DMS153 treated with DMSO at 0.1 percent for 48 hours (cell line): ENCODE measurements at regions not wholly inside any gene's neighbourhood (a gene's known extent, or its start where the extent isn't known, plus 50 kb on each side); places are given as distances from the start of the nearest gene placed in this dataset.

ENCODE experiments used
- DNase-seq: peaks from one replicate; lab custom pipeline; 2025; ENCODE audit not compliant: unreplicated experiment; lab: John Stamatoyannopoulos, UW

DNA sequence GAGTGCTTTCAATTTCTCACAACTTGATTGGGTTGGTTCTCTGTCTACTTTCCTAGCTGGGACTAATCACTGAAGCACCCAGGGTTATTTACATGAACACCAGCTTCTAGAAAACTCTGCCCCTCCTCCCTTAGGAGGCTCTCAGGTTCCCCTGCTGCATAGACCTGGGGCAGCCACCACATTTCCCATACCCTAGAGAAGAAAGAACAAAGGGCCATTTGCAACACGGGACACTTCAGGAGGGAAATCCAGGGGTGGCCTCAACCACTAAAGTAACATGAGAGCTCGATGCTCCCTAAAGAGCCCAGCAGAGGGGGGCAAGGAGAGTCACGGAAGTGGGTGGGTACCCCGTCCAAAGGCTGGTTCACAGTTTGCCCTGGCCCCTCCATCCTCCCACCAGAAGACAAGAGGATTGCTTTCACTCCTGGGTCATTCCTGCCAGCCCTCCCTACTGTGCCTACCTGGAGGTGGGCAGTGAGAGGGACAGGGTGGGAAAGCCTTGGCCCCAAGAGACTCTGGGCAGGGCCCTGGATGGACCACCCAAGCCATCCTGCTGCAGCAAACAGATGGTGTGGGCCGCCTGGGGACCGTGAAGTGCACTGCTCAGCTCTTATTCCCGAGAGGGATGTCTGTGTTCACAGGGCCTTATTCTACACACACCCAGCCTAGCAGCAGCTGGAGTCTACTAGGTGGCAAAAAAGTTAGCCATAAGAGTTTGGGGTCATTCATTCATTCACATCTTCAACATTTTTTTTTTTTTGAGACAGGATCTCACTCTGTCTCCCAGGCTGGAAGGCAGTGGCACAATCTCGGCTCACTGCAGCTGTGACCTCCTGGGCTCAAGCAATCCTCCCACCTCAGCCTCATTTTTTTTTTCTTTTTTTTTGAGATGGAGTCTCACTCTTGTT, 392.1 kb downstream of the SOX9 start:
- no peak for DNase-seq

DNA sequence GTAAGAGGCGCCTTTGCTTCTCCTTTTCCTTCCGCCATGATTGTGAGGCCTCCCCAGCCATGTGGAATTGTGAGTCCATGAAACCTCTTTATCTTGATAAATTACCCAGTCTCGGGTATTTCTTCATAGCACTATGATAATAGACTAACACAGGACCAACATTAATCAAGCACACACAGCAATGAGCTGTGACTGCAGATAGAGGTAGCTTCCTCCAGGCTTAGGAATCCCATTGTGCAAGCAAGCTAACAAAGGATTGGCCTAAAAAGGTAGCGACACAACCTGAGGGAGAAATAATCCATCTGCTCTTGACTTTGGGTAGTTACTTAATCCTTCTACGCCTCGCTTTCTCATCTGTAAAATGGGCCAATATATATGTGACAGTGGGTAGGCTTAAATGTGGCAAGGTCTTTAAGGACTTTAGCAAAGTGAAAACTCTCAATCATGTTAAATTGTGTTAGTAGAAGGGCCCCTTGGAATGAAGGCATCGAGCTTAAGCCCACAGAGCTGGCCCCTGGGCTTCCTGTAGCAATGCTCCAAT, 393.6 kb downstream of the SOX9 start:
- DNase-seq, result no peak

DNA sequence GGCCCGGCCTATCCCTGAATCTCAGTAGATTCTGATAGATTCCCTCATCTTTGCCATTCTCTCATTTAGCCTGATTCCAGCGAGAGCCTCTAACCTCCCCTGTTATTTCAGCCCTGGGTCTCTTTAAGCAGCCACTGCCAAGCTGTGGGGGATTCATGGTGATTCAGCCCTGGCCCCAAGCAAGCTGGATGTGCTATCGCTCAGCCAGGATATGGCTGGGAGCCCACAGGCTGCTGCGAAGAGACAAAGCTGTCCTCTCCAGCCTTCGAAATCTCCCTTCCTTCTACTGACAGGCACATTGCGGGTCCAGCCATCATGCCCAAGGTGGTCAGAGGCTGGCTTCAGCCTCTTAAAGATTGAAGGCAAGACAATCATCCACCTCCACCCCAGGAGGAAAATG, 394.1 kb downstream of the SOX9 start:
- DNase-seq, result no peak

DNA sequence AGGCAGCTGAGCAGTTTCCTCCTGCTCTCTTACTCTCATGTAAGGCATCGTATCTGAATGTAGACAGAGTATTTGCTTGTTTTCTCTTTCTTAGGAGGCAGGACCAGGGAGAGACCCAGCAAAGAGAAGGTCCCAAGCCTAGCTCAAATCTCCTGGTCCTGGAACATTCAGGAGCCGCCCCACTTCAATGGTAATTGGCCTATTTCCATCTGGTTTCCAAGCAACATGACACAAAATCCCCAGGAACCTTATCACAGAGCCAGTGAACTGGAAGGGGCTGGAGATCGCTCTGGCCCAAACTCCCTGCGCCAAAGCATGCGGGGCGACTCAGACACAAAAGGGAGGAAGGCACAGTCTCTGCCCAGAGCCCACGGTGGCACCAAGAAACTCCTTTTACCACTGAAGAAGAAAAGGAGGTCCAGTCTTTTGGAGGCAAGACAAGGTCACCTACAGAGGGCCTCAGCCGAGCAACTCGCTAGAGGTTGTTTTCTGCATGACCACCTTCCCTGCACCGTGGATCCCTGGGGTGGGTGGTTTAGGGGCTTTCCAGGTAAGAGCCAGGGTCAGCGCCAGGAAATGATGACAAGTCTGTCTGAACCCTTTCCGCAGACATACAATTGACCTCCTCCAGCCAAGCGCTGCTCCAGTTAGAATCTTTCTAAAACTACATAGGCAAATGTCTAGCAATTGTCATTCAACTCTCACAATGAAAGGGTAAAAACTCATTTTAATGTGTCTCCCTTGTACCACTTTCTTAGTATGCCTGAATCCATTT, 394.7 kb downstream of the SOX9 start:
- DNase-seq, result no peak

DNA sequence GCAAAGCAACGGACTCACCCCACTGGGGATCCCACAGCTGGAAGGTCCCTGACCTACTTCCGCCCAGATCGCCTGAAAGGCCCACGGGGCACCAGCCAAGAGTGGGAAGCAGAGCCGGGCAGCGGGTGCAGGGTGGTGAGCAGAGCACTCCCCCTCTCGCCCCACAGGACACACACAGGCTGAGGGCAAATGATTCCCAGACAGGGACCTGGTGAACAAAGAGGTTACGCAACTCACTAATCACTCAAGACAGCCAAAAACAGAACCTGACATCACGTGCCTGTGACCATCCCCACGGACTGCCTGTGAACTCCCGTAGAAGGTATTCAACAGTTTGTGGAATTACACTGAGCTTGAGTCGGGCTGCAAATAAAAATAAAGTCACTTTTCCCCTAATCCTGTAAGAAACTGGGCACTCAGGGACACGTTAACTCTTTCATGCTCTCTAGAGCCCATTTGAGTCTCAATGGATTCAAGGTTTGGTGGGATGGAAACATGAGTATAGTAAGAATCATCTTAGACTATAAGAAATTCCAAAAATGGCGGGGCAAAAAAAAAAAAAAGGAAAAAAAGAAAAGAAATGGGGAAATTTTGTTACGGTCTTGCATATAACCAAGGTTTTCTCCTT, 396.1 kb downstream of the SOX9 start:
- DNase-seq, result no peak

DNA sequence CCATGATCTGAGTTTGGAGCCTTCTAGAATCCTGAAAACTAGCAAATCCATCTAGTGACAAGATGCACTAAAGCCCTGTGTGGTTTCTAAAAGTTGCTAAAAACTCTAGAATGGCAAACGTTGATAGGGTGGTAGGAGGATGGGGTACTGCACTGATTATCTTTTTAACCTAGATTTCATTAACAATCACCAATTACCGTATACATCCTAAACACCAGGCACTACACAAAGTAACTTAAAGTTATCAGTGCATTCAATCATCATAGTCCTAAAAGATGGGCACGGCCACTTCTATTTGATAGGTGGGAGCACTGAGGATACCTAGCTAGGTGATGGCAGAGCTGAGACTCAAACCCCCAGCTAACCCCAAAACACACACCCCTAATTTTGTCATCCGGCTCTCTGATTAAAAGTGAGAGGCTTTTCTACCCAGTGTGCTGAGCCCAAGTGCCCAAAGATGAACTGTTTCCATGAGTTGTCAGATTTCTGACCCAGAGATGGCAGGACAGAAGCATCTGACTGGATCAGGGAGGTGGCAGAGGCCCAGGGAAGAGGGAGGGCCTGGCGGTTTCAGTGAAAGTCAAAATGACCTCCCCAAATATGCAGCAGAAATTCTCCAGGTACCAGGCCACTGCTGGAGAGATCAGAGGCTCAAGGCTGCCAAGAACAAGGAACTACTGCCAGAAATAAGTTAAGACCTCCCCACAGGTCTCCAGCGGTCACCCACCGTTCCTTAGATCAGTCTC, 396.8 kb downstream of the SOX9 start:
- DNase-seq, result no peak

DNA sequence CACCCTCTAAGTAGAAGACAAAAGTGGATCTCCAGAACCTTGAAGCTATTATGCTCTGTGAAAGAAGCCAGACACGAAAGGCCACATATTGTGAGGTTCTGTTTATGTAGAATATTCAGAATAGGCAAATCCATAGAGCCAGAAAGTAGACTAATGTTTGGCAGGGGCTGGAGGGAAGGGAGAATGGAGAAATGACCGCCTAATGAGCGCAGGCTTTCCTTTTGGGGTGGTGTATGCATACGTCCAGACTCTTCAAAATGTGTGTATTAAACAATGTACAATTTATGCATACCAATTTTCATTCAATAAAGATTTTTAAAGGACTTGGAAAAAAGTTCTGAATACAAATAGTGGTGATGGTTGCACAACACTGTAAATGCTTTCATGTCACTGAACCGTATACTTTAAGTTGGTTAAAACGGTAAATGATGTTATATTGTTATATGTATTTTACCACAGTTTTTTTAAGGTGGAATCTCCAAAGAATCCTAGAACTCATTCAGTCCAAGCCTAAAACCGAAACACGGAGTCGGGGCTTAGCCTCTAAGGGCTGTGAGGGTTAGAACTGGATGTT, 397.4 kb downstream of the SOX9 start:
- DNase-seq, result no peak

DNA sequence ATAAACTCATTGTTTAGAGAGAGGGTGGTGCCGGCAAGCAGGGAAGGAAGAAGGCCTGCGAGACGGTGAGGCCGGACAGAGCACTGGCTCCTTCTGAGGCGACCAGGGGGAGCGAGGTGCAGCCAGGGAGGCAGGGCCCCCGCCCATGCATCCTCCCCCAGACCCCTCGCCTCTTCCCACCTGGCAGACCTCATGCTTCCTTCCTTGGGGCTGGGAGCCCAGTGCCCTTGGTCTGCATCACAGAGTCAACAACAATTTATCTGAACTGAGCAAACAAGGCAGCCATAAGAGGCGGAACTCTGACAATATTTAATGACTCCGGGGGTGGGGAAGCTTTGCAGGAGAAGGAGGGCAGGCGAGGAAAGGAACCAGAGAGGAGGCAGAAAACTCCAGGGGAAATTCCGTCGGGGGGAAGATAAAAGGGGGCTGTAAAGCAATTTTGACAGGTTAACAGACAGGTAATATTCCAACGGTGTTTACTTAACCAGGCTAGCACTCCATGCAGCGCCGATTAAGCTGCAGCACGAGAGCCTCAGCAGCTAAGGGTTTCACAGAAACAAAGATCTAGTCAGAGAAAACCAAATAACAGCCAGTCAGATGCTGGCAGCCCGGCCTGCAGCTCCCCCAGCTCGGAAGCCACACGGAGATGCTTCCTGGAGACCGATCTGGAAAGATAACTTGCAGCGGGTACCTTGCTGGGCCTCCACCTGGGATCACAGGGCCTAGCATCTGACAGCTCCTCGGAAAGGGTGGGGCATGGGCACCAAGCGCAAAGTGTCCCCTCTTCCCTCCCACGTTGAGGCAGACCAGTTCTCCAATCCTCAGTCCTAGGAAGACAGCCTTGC, 398.2 kb downstream of the SOX9 start:
- peak; percentile 93 for DNase-seq

DNA sequence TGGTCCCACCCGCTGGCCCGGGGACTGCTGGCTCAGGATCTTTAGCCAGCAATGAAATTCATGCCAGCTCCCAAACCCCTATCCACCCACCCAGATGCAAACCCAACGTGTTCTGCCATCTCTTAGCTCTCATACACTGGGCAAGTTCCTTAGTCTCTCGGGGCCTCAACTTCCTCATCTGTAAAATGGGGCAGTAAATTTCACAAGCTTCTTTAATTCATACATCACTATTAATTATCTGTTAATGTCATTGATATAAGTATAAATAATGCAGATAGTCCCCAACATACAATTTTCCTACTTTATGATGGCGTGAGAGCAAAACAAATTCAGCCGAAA, 398.7 kb downstream of the SOX9 start:
- DNase-seq, result no peak

DNA sequence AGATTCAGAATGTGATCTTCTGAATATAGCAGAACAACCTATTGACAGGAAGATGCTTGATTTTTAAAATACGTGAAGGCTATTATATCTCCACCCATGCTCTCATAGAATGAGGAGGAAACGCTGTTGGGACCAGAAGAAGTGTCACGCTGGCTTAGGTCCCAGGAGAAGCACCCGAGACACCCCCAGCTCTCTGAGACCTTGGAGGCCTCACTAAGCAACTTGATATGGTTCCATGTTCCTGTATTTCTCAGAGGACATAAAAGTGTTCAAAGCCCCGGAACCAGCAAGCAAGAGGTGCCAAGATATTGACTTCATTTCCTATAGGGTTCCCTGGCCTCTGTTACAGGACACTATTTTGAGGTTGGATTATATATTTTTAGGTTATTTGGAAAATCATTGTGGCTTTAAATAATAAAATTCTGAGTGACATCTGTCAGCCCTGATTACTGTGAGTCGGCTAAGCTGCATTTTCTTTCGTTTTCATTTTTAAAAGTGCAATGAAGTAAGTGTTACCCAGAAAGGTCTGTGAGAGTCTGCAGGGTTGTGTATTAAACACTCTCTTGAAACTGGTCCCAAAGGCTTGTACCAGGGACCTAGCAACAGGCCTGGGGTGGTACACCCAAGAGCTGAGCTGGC, 400.0 kb downstream of the SOX9 start:
- DNase-seq, result no peak

DNA sequence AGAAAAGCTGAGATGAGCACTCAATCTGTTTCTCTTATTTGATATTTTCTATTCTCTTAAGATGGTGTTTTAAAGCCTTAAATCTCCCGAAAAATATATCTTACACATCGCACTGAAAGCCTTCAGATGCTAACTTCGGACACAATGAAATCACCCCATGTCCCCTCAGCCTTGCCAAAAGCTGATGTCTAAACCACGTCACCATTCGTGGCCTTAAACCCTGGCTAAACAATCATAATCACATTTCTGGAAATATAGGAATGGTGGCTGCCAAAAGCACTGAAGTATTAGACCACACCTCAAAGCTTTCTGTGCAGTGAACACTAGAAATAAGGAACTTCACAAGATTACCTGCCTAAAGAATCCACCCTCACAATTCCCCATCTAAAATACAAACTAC, 402.7 kb downstream of the SOX9 start:
- DNase-seq, result no peak

DNA sequence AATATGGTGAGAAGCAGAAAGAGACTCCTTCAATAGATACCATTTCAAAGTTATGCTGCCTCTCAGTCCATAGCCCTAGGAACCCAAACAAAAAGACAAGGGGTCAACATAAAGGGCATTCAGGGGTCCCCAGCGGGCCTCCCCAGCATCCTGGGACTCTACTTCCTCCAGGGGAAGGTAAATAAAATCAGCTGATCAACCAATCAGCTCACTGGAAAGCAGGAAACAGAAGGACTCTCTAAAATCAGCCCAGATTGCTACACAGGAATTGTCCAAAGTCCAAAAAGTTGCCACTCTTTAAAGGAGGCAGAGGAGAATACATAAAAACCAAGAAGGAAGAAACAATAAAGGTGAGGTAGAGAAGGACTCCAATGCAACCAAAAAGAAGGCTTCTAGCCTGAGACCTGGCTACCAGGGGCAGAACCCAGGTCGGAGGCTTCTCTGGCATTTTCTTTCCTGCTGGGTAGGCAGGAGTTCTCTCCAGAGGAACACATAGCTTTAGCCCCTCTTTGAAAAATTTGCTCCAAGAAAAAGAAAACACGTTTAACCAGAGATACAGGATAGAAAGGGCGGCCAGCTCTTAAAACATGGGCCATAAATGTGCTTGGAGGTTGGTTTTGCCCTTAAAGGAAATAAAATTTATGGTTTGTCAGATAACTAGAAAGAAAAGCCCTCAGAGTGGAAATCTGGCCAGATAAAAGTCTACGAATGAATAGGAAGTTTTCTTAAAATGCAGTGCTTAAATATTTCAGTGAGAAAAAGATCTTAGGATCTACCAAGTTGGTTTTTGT, 404.6 kb downstream of the SOX9 start:
- DNase-seq, result no peak

DNA sequence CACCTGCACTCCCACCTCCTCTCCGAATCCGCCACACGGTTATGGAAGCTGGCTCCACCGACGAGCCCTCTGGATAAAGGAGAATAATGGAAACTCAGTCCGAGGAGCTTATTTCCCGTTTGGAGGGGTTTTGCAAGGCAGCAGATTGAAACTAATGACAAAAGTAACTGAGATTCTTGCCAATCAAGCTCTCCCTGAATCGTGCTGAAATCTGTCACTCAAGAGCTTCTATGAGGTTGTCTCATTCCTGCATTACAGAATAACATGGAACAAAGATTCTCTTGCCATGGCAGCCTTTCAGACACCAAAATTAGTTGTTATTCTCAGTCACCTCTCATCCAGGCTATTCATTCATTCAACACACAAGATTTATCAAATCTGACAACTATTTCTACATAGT, 405.9 kb downstream of the SOX9 start:
- DNase-seq, result no peak

DNA sequence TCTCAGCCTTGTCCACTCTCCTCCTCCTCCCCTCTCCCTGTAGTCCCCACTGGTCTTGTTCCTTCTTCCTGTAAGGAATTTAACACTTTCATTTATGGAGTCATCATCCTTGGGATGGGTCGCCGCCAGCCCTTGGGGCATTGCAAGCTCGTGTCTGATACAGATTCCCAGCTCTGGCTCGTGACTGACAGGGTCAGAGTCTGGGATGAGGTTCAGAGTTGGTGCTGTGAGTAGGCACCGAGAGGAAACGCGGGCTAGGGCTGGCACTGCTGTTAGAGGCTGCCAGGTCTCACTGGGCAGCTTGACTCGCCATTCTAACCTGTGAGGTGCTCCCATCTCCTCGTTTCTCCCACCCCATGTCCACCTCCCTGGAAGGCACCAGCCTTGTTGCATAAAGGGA, 407.0 kb downstream of the SOX9 start:
- no peak for DNase-seq

DNA sequence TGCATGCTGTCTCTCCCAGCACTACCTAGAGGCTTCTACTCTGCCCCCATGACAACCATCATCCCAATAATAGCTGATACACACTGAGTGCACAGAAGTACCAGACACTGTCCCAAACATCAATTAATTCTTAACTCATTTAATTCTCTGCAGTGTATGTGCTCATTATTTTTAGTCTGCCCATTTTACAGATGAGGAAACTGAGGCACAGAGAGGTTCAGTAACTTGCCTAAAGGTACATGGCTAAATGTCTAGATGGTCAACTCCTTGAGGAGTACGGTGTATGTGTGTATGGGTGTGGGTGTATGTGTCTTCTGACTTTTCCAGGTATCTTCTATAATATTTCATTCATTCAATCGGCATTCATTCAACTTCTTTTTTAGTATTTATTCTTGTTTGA, 407.9 kb downstream of the SOX9 start:
- DNase-seq, result no peak

DNA sequence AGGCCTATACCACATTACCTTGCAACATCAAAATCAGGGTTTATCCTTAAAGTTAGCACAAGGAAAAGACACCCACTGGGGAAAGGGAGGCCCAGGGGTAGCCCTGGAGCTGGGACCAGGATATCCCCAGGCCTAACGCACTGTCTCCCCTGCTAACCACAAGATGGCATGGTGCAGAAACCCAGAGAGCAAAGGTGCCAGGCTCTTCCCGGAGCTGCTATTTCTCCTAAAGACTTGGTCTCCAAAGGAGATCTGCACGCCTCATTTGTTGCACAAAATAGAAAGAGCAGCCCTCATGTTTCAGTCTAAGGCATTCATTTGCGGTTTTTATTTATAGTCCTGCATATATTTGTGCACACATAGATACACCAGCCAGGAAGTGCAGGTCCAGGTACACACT, 408.6 kb downstream of the SOX9 start:
- peak; percentile 22 for DNase-seq

DNA sequence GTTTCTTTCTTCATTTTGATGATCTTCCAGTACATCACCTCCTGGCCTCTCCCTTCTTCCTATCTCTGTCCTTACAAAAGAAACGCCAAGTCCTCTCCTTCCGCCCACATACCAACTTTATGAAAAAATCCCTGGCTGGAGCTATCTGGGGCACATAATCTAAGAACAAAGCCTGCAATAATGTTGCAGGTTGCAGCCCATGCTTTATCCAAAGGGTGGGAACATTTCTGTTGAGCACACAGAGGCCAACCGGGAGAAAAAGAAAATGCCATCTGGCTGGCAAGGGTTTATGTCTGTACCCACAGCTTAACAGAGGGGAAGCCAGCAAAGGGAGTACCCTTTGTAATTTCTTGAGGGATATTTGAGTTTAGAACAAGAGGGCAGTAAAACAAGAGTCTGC, 409.6 kb downstream of the SOX9 start:
- no peak for DNase-seq

DNA sequence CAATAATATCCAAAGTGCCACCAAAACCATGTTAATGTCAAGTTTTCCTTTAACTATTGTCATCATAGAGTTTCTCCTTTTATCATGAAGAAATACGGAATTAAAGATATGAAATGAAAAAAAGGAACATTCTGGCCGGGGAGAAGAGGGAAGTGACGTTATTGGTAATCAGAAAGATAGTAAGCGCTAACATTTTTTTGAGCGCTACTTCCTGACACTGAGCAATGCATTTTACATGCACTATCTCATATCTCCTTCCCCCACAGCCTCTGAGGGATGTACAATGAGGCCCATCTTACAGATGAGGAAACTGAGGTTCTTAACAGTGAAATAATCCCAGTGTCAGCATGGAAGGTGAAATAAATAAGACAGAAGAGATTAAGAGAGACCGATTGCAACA, 410.9 kb downstream of the SOX9 start:
- no peak for DNase-seq

DNA sequence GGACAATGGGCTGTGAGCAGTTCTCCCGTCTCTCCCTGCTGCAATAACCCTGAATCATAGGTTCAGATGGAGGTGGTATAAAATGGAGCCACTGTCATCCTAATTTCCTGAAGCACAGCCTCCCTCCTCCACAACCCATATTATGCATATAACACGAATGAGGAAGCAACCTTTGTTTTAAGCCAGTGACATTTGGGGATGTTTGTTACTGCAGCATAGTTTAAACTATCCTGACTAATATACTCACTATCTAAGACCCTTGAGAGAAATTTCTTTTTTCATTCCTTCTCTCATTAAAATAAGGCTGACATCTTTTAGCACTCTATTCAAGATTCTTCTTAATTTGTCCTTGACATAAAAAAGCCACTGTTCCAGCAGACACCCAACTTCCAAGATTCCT, 413.4 kb downstream of the SOX9 start:
- no peak for DNase-seq
